HepG2 (cell line): ENCODE measurements at regions not wholly inside any gene's neighbourhood (a gene's known extent, or its start where the extent isn't known, plus 50 kb on each side); places are given as distances from the start of the nearest gene placed in this dataset.

Experiments used
- ATF6 ChIP-seq: sonication (generic); formaldehyde crosslinking; conservative IDR thresholded peaks from 2 replicates; pipeline ENCODE4 v1.4.0; 2020; ENCODE audit warnings: missing genetic modification reagents
- CTCF ChIP-seq: sonication (generic); formaldehyde crosslinking; IDR thresholded peaks from 2 replicates; pipeline ENCODE4 v1.5.0; 2020; ENCODE audit warnings: mild to moderate bottlenecking, missing genetic modification reagents, moderate library complexity
- GABPA ChIP-seq, 2 experiments: IDR thresholded peaks; 2 replicates each; pipeline ENCODE4 v1.6.1; 2011 to 2016; ENCODE audit warnings: low read depth in 2 of 2, low read length in 1 of 2, missing biosample characterization in 1 of 2, missing genetic modification characterization in 1 of 2
- HNF4G ChIP-seq, 2 experiments: sonication (generic) in 1 of 2; formaldehyde crosslinking in 1 of 2; IDR thresholded peaks; 2 replicates each; pipeline versions ENCODE4 v1.4.0 to v1.6.1; 2011 to 2020; ENCODE audit warnings: borderline replicate concordance in 2 of 2, low read depth in 2 of 2, mild to moderate bottlenecking in 2 of 2, low read length in 1 of 2, missing genetic modification reagents in 1 of 2, moderate library complexity in 1 of 2
- HOXD1 ChIP-seq: sonication (generic); formaldehyde crosslinking; IDR thresholded peaks from 2 replicates; pipeline ENCODE4 v1.5.0; 2020; ENCODE audit warnings: missing genetic modification reagents
- MXI1 ChIP-seq: IDR thresholded peaks from 3 replicates; pipeline ENCODE4 v1.6.1; 2012; ENCODE audit warnings: low read depth, low read length, inconsistent platforms, borderline replicate concordance
- SOX5 ChIP-seq: IDR thresholded peaks from 2 replicates; pipeline ENCODE4 v1.6.1; 2016; ENCODE audit warnings: borderline replicate concordance
- SP2 ChIP-seq: sonication (generic); formaldehyde crosslinking; IDR thresholded peaks from 2 replicates; pipeline ENCODE4 v1.5.1; 2020; ENCODE audit warnings: mild to moderate bottlenecking, missing genetic modification reagents
- STAT5B ChIP-seq: sonication (generic); formaldehyde crosslinking; IDR thresholded peaks from 2 replicates; pipeline ENCODE4 v1.4.0; 2020; ENCODE audit warnings: missing genetic modification reagents
- YY1 ChIP-seq: IDR thresholded peaks from 2 replicates; pipeline ENCODE4 v1.6.1; 2011; ENCODE audit warnings: low read length, low read depth, moderate library complexity, mild to moderate bottlenecking; ENCODE audit not compliant: insufficient read depth, insufficient replicate concordance
- ZNF34 ChIP-seq: sonication (generic); formaldehyde crosslinking; IDR thresholded peaks from 2 replicates; pipeline ENCODE4 v1.4.0; 2020; ENCODE audit warnings: mild to moderate bottlenecking, missing genetic modification reagents, borderline replicate concordance

- TF ChIP-seq SOX5 (CRISPR knock-in tag) (no peak), YY1 (no peak), STAT5B (CRISPR knock-in tag) (no peak), HNF4G (IDR thresholded peaks at IDR 0.05; ENCODE audit: borderline replicate concordance, low read depth, low read length) (no peak), HNF4G (CRISPR knock-in tag; IDR thresholded peaks at IDR 0.05; ENCODE audit: borderline replicate concordance, low read depth) (no peak), GABPA (IDR thresholded peaks at IDR 0.05; ENCODE audit: low read depth, low read length) (no peak), GABPA (CRISPR knock-in tag; IDR thresholded peaks at IDR 0.05; ENCODE audit: low read depth) (no peak), CTCF (no peak), HOXD1 (CRISPR knock-in tag) (no peak), MXI1 (no peak), ZNF34 (CRISPR knock-in tag) (no peak), SP2 (CRISPR knock-in tag) (no peak), ATF6 (CRISPR knock-in tag) (no peak)
Measured at GRCh38 chr4:123806056-123806455, 409.5 kb downstream of the SPRY1 start.
